GM12891 (cell line): ENCODE measurements at regions not wholly inside any gene's neighbourhood (a gene's known extent, or its start where the extent isn't known, plus 50 kb on each side); places are given as distances from the start of the nearest gene placed in this dataset.

Experiments used
- POLR2A ChIP-seq: IDR thresholded peaks from 2 replicates; pipeline ENCODE4 v1.6.1; 2011; ENCODE audit warnings: low read depth, low read length, control low read depth
- TAF1 ChIP-seq: IDR thresholded peaks from 2 replicates; pipeline ENCODE4 v1.6.1; 2011; ENCODE audit warnings: low read depth, low read length, control low read depth

DNA sequence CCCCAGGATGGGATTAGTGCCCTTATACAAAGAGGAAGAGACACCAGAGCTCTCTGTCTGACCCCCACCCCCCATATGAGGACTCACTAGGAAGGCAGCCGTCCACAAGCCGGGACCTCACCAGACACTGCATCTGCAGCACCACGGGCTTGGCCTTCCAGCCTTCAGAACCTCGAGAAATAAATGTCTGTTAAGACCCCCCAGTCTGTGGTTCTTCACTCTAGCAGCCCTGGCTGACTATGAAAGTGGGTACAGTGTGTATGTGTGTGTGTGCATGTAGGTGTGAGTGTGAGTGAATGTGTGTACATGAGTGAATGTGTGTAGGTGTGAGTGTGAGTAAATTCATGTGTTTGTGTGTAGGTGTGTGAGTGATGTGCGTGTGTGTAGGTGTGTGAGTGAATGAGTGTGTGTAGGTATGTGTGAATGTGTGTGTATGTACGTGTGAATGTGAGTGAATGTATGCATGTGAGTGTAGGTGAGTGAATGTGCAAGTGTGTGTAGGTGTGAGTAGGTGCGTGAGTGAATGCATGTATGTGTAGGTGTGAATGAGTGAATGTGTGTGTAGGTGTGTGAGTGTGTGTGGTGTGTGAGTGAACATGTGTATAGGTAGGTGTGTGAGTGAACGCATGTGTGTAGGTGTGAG lies 201.6 kb upstream of the ZNF536 start:
- TF ChIP-seq TAF1 (no peak), POLR2A (no peak)
